A673 (cell line): ENCODE measurements at regions not wholly inside any gene's neighbourhood (a gene's known extent, or its start where the extent isn't known, plus 50 kb on each side); places are given as distances from the start of the nearest gene placed in this dataset.

ENCODE experiments used
- BruUV-seq: library from RNA; stranded (reverse); fragments of 400-500 nt; replicated peaks from 2 replicates; lab custom pipeline; 2021; lab: Mats Ljungman, UMichigan
- CTCF ChIA-PET: fragments of 300-600 bp; sonication (Branson Sonifier 250); formaldehyde crosslinking; loops from one replicate; lab custom pipeline; 2022; ENCODE audit warnings: antibody characterized with exemption; lab: Charles Lee
- POLR2A ChIA-PET: fragments of 300-600 bp; sonication (Branson Sonifier 250); formaldehyde crosslinking; loops from one replicate; lab custom pipeline; 2022; ENCODE audit warnings: antibody characterized with exemption; ENCODE audit not compliant: low non-redundant PET; lab: Charles Lee
- DNase-seq: peaks from one replicate; pipeline ENCODE4 v3.0.0-alpha.2; 2015; ENCODE audit warnings: low spot score
- H3K27ac ChIP-seq: fragments of 200-600 bp; sonication (generic); 2 replicates; pipeline ENCODE4 v1.5.1; 2016; ENCODE audit warnings: mixed run types, low read depth, mild to moderate bottlenecking, mixed read lengths, antibody characterized with exemption, low read length; ENCODE audit not compliant: poor library complexity, severe bottlenecking
- H3K27me3 ChIP-seq: fragments of 200-600 bp; sonication (generic); replicated peaks from 2 replicates; pipeline ENCODE4 v1.6.1; 2017; ENCODE audit warnings: mixed run types, low read depth, mild to moderate bottlenecking, mixed read lengths, antibody characterized with exemption, low read length; ENCODE audit not compliant: insufficient read depth, poor library complexity
- H3K36me3 ChIP-seq: fragments of 200-600 bp; sonication (generic); 2 replicates; pipeline ENCODE4 v1.6.1; 2016; ENCODE audit warnings: mixed run types, mild to moderate bottlenecking, mixed read lengths, antibody characterized with exemption, low read length; ENCODE audit not compliant: insufficient read depth, poor library complexity, severe bottlenecking
- H3K4me1 ChIP-seq: fragments of 200-600 bp; sonication (generic); 2 replicates; pipeline ENCODE4 v1.6.1; 2017; ENCODE audit warnings: mixed run types, mild to moderate bottlenecking, mixed read lengths, antibody characterized with exemption, low read length; ENCODE audit not compliant: insufficient read depth, poor library complexity, severe bottlenecking
- H3K4me3 ChIP-seq: fragments of 200-600 bp; sonication (generic); 2 replicates; pipeline ENCODE4 v1.5.1; 2016; ENCODE audit warnings: low read depth, mixed run types, mild to moderate bottlenecking, mixed read lengths, low read length; ENCODE audit not compliant: poor library complexity, severe bottlenecking
- H3K9me3 ChIP-seq: fragments of 200-600 bp; sonication (generic); 2 replicates; pipeline ENCODE4 v1.6.1; 2016; ENCODE audit warnings: mixed run types, low read depth, mild to moderate bottlenecking, mixed read lengths, antibody characterized with exemption, low read length; ENCODE audit not compliant: poor library complexity, severe bottlenecking
- CTCF ChIP-seq: fragments of 300-800, 200-600 bp; sonication (generic); conservative IDR thresholded peaks from 2 replicates; pipeline ENCODE4 v1.5.1; 2017; ENCODE audit warnings: low read depth, mild to moderate bottlenecking, antibody characterized with exemption, low read length, moderate library complexity, mixed read lengths
- EZH2 ChIP-seq: fragments of 200-600 bp; sonication (generic); IDR thresholded peaks from 2 replicates; pipeline ENCODE4 v1.6.1; 2017; ENCODE audit warnings: borderline replicate concordance, low read depth, mild to moderate bottlenecking, mixed read lengths, antibody characterized with exemption, low read length; ENCODE audit not compliant: poor library complexity, severe bottlenecking
- intact Hi-C: fragments of 100-400 bp; cut with micrococcal nuclease; formaldehyde crosslinking; loops from one replicate; pipeline ENCODE4 v1.10.0; 2022; ENCODE audit not compliant: unreplicated experiment

GRCh38 chr14:85002846-85003245 is 527.1 kb upstream of the FLRT2 start:
- no peak for TF ChIP-seq CTCF
- TF ChIP-seq EZH2 = no peak
- ChIA-PET CTCF (no interaction called here), POLR2A (no interaction called here)
- DNase-seq = no peak
- no TSS peak for BruUV-seq
- H3K27me3 ChIP-seq = no peaks in the 10 kb centered on the region
- intact Hi-C loops = no loop called here
- no peak overlapping the region for H3K27ac ChIP-seq
- H3K9me3 ChIP-seq = no peaks in the 10 kb centered on the region
- no peaks in the 10 kb centered on the region for H3K36me3 ChIP-seq
- no peak overlapping the region for H3K4me3 ChIP-seq
- H3K4me1 ChIP-seq = no peaks in the 10 kb centered on the region

- ChIA-PET CTCF (no interaction called here), POLR2A (no interaction called here)
- BruUV-seq = no TSS peak
- Histone ChIP-seq H3K9me3 (no peaks in the 10 kb centered on the region), H3K4me3 (no peak overlapping the region), H3K27ac (no peak overlapping the region), H3K4me1 (no peaks in the 10 kb centered on the region), H3K36me3 (no peaks in the 10 kb centered on the region), H3K27me3 (no peaks in the 10 kb centered on the region)
- TF ChIP-seq CTCF = no peak
- no peak for TF ChIP-seq EZH2
- intact Hi-C loops = no loop called here
- DNase-seq = no peak
Observed at GRCh38 chr14:85003805-85004204, 526.1 kb upstream of the FLRT2 start.

GRCh38 chr14:85009506-85009905 is 520.4 kb upstream of the FLRT2 start:
- Histone ChIP-seq H3K4me1 (no peaks in the 10 kb centered on the region), H3K27ac (no peak overlapping the region), H3K27me3 (no peaks in the 10 kb centered on the region), H3K9me3 (no peaks in the 10 kb centered on the region), H3K36me3 (no peaks in the 10 kb centered on the region), H3K4me3 (no peak overlapping the region)
- CTCF ChIA-PET = no interaction called here
- POLR2A ChIA-PET = no interaction called here
- no TSS peak for BruUV-seq
- intact Hi-C loops = no loop called here
- no peak for TF ChIP-seq CTCF
- no peak for TF ChIP-seq EZH2
- no peak for DNase-seq
